HepG2 (cell line): ENCODE measurements at regions not wholly inside any gene's neighbourhood (a gene's known extent, or its start where the extent isn't known, plus 50 kb on each side); places are given as distances from the start of the nearest gene placed in this dataset.

Source experiments
- CEBPB ChIP-seq: IDR thresholded peaks from 2 replicates; pipeline ENCODE4 v1.6.1; 2011; ENCODE audit warnings: low read depth, low read length, improper control_type of control experiment, borderline replicate concordance
- EZH2 ChIP-seq: conservative IDR thresholded peaks from 2 replicates; pipeline ENCODE4 v1.6.1; 2012; ENCODE audit warnings: mild to moderate bottlenecking, low read depth, low read length, moderate library complexity
- GZF1 ChIP-seq: sonication (generic); formaldehyde crosslinking; IDR thresholded peaks from 2 replicates; pipeline ENCODE4 v1.5.1; 2020; ENCODE audit warnings: mild to moderate bottlenecking, missing genetic modification reagents
- MYC ChIP-seq: sonication (generic); formaldehyde crosslinking; IDR thresholded peaks from 2 replicates; pipeline ENCODE4 v1.9.0; 2021; ENCODE audit warnings: missing genetic modification reagents, borderline replicate concordance
- NBN ChIP-seq: fragments of 450-650 bp; conservative IDR thresholded peaks from 2 replicates; pipeline ENCODE4 v1.6.1; 2017
- PHF8 ChIP-seq: sonication (generic); formaldehyde crosslinking; IDR thresholded peaks from 2 replicates; pipeline ENCODE4 v1.5.0; 2020; ENCODE audit warnings: missing genetic modification reagents
- RAD51 ChIP-seq: fragments of 450-650 bp; IDR thresholded peaks from 2 replicates; pipeline ENCODE4 v1.6.1; 2016; ENCODE audit warnings: borderline replicate concordance
- USF2 ChIP-seq, 2 experiments: sonication (generic) in 1 of 2; formaldehyde crosslinking in 1 of 2; IDR thresholded peaks; 2 replicates each; pipeline versions ENCODE4 v1.5.1 to v1.6.1; 2011 to 2020; ENCODE audit warnings: borderline replicate concordance in 1 of 2, low read depth in 1 of 2, low read length in 1 of 2, mild to moderate bottlenecking in 1 of 2, missing genetic modification reagents in 1 of 2, moderate library complexity in 1 of 2
- ZFAT ChIP-seq: sonication (generic); formaldehyde crosslinking; conservative IDR thresholded peaks from 2 replicates; pipeline ENCODE4 v1.8.1; 2023; ENCODE audit warnings: missing genetic modification reagents, inconsistent platforms
- ZNF12 ChIP-seq: sonication (generic); formaldehyde crosslinking; IDR thresholded peaks from 2 replicates; pipeline ENCODE4 v1.5.0; 2020; ENCODE audit warnings: missing genetic modification reagents
- ZNF646 ChIP-seq: sonication (generic); formaldehyde crosslinking; IDR thresholded peaks from 2 replicates; pipeline ENCODE4 v1.9.0; 2021; ENCODE audit warnings: mild to moderate bottlenecking, missing genetic modification reagents
- ZNF878 ChIP-seq: sonication (generic); formaldehyde crosslinking; IDR thresholded peaks from 2 replicates; pipeline ENCODE4 v1.8.1; 2023; ENCODE audit warnings: mild to moderate bottlenecking, missing genetic modification reagents, moderate library complexity

GRCh38 chr9:74095925-74096324 lies 401.2 kb upstream of the RORB start:
- TF ChIP-seq CEBPB = no peak
- no peak for TF ChIP-seq ZNF12 (CRISPR knock-in tag)
- TF ChIP-seq GZF1 (CRISPR knock-in tag) = no peak
- TF ChIP-seq USF2 (IDR thresholded peaks at IDR 0.05; ENCODE audit: low read depth, low read length) = no peak
- no peak for TF ChIP-seq USF2 (CRISPR knock-in tag; IDR thresholded peaks at IDR 0.05; ENCODE audit: borderline replicate concordance)
- TF ChIP-seq EZH2 = no peak
- TF ChIP-seq NBN = no peak
- TF ChIP-seq ZNF646 (CRISPR knock-in tag) = no peak
- TF ChIP-seq ZNF878 = no peak
- no peak for TF ChIP-seq ZFAT (CRISPR knock-in tag)
- TF ChIP-seq PHF8 (CRISPR knock-in tag) = no peak
- no peak for TF ChIP-seq RAD51
- TF ChIP-seq MYC (CRISPR knock-in tag) = no peak
